Caco-2 (cell line): ENCODE measurements at regions not wholly inside any gene's neighbourhood (a gene's known extent, or its start where the extent isn't known, plus 50 kb on each side); places are given as distances from the start of the nearest gene placed in this dataset.

Experiments
- BruUV-seq: library from RNA; stranded (reverse); fragments of 400-500 nt; replicated peaks from 2 replicates; lab custom pipeline; 2021; lab: Mats Ljungman, UMichigan
- CTCF ChIA-PET: fragments of 300-600 bp; sonication (Branson Sonifier 250); formaldehyde crosslinking; loops from one replicate; lab custom pipeline; 2022; ENCODE audit warnings: antibody characterized with exemption; lab: Charles Lee
- POLR2A ChIA-PET: fragments of 300-600 bp; sonication (Branson Sonifier 250); formaldehyde crosslinking; loops from one replicate; lab custom pipeline; 2022; ENCODE audit warnings: antibody characterized with exemption; lab: Charles Lee
- DNase-seq, 2 experiments: peaks; one replicate each; pipeline versions ENCODE4 v3.0.0 to v3.0.0-alpha.2; 2020 to 2022
- H3K27me3 ChIP-seq: replicated peaks from 2 replicates; pipeline ENCODE4 v1.6.0; 2011; ENCODE audit warnings: low read length; ENCODE audit not compliant: control insufficient read depth, insufficient read depth
- H3K36me3 ChIP-seq: 2 replicates; pipeline ENCODE4 v1.5.1; 2011; ENCODE audit warnings: low read length; ENCODE audit not compliant: control insufficient read depth, insufficient read depth
- H3K4me1 ChIP-seq: fragments of 250-450 bp; sonication (Bioruptor Pico); 2 replicates; pipeline ENCODE4 v1.5.1; 2020; ENCODE audit warnings: mild to moderate bottlenecking
- H3K4me3 ChIP-seq: 2 replicates; pipeline ENCODE4 v1.5.1; 2011; ENCODE audit warnings: low read depth, mild to moderate bottlenecking, control low read depth, low read length
- H3K9me3 ChIP-seq: fragments of 250-450 bp; sonication (Bioruptor Pico); 2 replicates; pipeline ENCODE4 v1.5.1; 2020; ENCODE audit warnings: mild to moderate bottlenecking, moderate library complexity
- H3K27ac Mint-ChIP-seq: one replicate; pipeline ENCODE4 v1.8.0; 2022; ENCODE audit warnings: mixed read lengths; ENCODE audit not compliant: unreplicated experiment
- H3K27me3 Mint-ChIP-seq: one replicate; pipeline ENCODE4 v1.8.0; 2022; ENCODE audit warnings: mixed read lengths; ENCODE audit not compliant: insufficient read depth, unreplicated experiment
- H3K36me3 Mint-ChIP-seq: one replicate; pipeline ENCODE4 v1.8.0; 2022; ENCODE audit warnings: mild to moderate bottlenecking, mixed read lengths; ENCODE audit not compliant: insufficient read depth, unreplicated experiment
- H3K4me1 Mint-ChIP-seq: one replicate; pipeline ENCODE4 v1.8.0; 2022; ENCODE audit warnings: low read depth, mixed read lengths; ENCODE audit not compliant: unreplicated experiment
- H3K4me3 Mint-ChIP-seq: one replicate; pipeline ENCODE4 v1.8.0; 2022; ENCODE audit warnings: mild to moderate bottlenecking, moderate library complexity, mixed read lengths; ENCODE audit not compliant: unreplicated experiment
- H3K9me3 Mint-ChIP-seq: one replicate; pipeline ENCODE4 v1.8.0; 2022; ENCODE audit warnings: mixed read lengths; ENCODE audit not compliant: unreplicated experiment
- CTCF ChIP-seq, 2 experiments: fragments of 200-600 bp in 1 of 2; IDR thresholded peaks; 1 replicate in 1 of 2; 2 replicates in 1 of 2; pipeline versions ENCODE4 v1.5.1 to v1.8.0; 2011 to 2022; ENCODE audit warnings: antibody characterized with exemption in 1 of 2, control low read depth in 1 of 2, inconsistent platforms in 1 of 2, low read depth in 1 of 2, low read length in 1 of 2, mild to moderate bottlenecking in 1 of 2, moderate library complexity in 1 of 2; ENCODE audit not compliant: insufficient read depth in 1 of 2, severe bottlenecking in 1 of 2, unreplicated experiment in 1 of 2
- intact Hi-C: fragments of 100-400 bp; cut with micrococcal nuclease; formaldehyde crosslinking; loops from one replicate; pipeline ENCODE4 v1.10.0; 2022; ENCODE audit not compliant: unreplicated experiment

GRCh38 chr5:38672059-38672788 is 115.8 kb upstream of the LIFR start:
- intact Hi-C loops = loop anchor here (1.0 to 5.0 kb wide), 7 partner anchors 11 to 174 kb away; no protein-coding TSS in a partner anchor
- H3K4me3 Mint-ChIP-seq = no peak overlapping the region
- peaks cover 19% of the 10 kb centered on the region for H3K9me3 Mint-ChIP-seq
- H3K4me1 Mint-ChIP-seq = peaks cover 36% of the 10 kb centered on the region
- Histone ChIP-seq H3K4me1 (peaks cover 60% of the 10 kb centered on the region), H3K4me3 (no peak overlapping the region), H3K27me3 (no peaks in the 10 kb centered on the region), H3K36me3 (no peaks in the 10 kb centered on the region), H3K9me3 (0 out of 2 replicates have a peak, but pooled peaks cover 2% of the 10 kb centered on the region)
- no peaks in the 10 kb centered on the region for H3K27me3 Mint-ChIP-seq
- no TSS peak for BruUV-seq
- CTCF ChIA-PET = interaction anchor here (1.1 to 1.3 kb wide), 5 partner anchors 10 to 252 kb away, joined by 3 to 9 read pairs (median 5); no protein-coding TSS in a partner anchor
- POLR2A ChIA-PET = interaction anchor here (0.6 to 1.2 kb wide), 2 partner anchors 10 to 21 kb away, joined by 3 to 4 read pairs; no protein-coding TSS in a partner anchor
- H3K36me3 Mint-ChIP-seq = no peaks in the 10 kb centered on the region
- H3K27ac Mint-ChIP-seq = peak overlapping the region; percentile 76
- no peak for TF ChIP-seq CTCF (IDR thresholded peaks at IDR 0.05; ENCODE audit: insufficient read depth in 1 of 2, low read depth in 1 of 2, low read length in 1 of 2, severe bottlenecking in 1 of 2, unreplicated experiment in 1 of 2)
- DNase-seq = peak; percentile 73 to 74

GRCh38 chr5:38673671-38674071 is 117.2 kb upstream of the LIFR start:
- intact Hi-C loops = loop anchor here (2.0 to 5.0 kb wide), 5 partner anchors 19 to 135 kb away; no protein-coding TSS in a partner anchor
- H3K27ac Mint-ChIP-seq = peak overlapping the region; percentile 76
- no peak overlapping the region for H3K4me3 ChIP-seq
- no peaks in the 10 kb centered on the region for H3K27me3 ChIP-seq
- H3K9me3 Mint-ChIP-seq = peaks cover 21% of the 10 kb centered on the region
- no peaks in the 10 kb centered on the region for H3K27me3 Mint-ChIP-seq
- ChIA-PET CTCF (interaction anchor here (0.6 kb wide), 3 partner anchors 9 to 136 kb away, joined by 3 to 11 read pairs (median 3); no protein-coding TSS in a partner anchor), POLR2A (no interaction called here)
- no peak for DNase-seq
- BruUV-seq = no TSS peak
- TF ChIP-seq CTCF (IDR thresholded peaks at IDR 0.05; ENCODE audit: insufficient read depth in 1 of 2, low read depth in 1 of 2, low read length in 1 of 2, severe bottlenecking in 1 of 2, unreplicated experiment in 1 of 2) = peak in 1 of 2 experiments; percentile 25
- no peaks in the 10 kb centered on the region for H3K36me3 ChIP-seq
- H3K36me3 Mint-ChIP-seq = no peaks in the 10 kb centered on the region
- H3K9me3 ChIP-seq = 0 out of 2 replicates have a peak, but pooled peaks cover 2% of the 10 kb centered on the region
- H3K4me1 ChIP-seq = peaks cover 52% of the 10 kb centered on the region
- H3K4me1 Mint-ChIP-seq = peaks cover 34% of the 10 kb centered on the region
- H3K4me3 Mint-ChIP-seq = no peak overlapping the region

- H3K4me3 Mint-ChIP-seq = no peak overlapping the region
- no TSS peak for BruUV-seq
- no peaks in the 10 kb centered on the region for H3K36me3 Mint-ChIP-seq
- no peak for DNase-seq
- no peaks in the 10 kb centered on the region for H3K27me3 Mint-ChIP-seq
- no peak overlapping the region for H3K27ac Mint-ChIP-seq
- intact Hi-C loops = no loop called here
- Histone ChIP-seq H3K36me3 (no peaks in the 10 kb centered on the region), H3K4me1 (peaks cover 39% of the 10 kb centered on the region), H3K4me3 (no peak overlapping the region), H3K9me3 (0 out of 2 replicates have a peak, but pooled peaks cover 2% of the 10 kb centered on the region), H3K27me3 (no peaks in the 10 kb centered on the region)
- ChIA-PET CTCF (no interaction called here), POLR2A (no interaction called here)
- peaks cover 21% of the 10 kb centered on the region for H3K9me3 Mint-ChIP-seq
- peaks cover 29% of the 10 kb centered on the region for H3K4me1 Mint-ChIP-seq
- TF ChIP-seq CTCF (IDR thresholded peaks at IDR 0.05; ENCODE audit: insufficient read depth in 1 of 2, low read depth in 1 of 2, low read length in 1 of 2, severe bottlenecking in 1 of 2, unreplicated experiment in 1 of 2) = no peak
Observed at GRCh38 chr5:38675443-38675842, 119.0 kb upstream of the LIFR start.
